Stimulated activated CD8-positive, alpha-beta memory T cell treated with anti-CD3 and anti-CD28 coated beads, Interleukin-7, amount 100 ng/mL, for 4 hours (primary cell): ENCODE measurements at regions not wholly inside any gene's neighbourhood (a gene's known extent, or its start where the extent isn't known, plus 50 kb on each side); places are given as distances from the start of the nearest gene placed in this dataset.

Source experiments
- DNase-seq, 2 donors: peaks; one replicate each; pipeline ENCODE4 v3.0.0-alpha.2; 2020; ENCODE audit warnings: low read depth in 2 of 2

DNA sequence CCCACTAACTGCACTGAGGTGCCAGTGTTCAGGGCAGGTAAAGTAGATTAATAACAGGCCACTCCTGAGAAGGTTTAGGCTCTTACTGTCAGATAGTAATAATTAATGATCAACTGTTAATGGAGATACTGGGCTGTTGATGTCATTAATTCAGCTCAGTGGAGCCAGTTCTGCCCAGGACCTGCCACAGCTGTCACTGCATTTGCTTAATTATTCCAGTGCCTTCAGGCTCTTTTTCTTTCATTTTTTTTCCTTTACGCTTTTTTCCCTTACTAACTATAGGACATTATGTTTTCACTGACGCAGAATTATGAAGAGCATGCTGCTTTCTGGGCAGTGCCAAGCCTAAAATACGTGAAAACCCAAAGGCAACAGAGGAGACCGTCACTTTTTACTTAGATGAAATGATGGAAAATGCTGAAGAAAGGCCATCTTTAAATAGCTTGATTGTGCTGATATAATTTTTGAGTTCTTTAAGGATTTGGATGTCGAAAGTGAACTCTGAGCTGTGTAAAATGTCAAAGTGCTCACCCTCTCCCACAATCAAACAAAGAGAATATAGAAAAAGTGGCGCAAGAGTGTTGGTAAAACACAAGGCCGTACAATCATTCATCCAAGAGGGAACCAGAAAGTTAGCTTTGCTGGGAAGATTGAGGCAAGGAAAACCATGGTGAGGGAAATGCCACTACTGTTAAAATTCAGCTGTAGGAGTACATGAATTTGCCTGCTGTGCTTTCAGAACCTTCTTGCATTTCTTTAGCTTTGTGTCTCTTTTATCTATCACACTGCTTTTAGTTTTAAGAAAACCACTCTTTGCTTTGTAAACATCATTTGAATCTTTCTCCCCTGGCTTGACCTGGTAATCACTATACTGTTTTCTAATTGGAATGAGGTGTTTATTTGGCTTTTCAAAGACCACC lies 192.0 kb upstream of the ZEB2 start:
- no peak for DNase-seq

GRCh38 chr2:144711084-144711483 lies 191.2 kb upstream of the ZEB2 start:
- DNase-seq: no peak

- no peak for DNase-seq
Observed at GRCh38 chr2:144708626-144709025, 188.7 kb upstream of the ZEB2 start.

DNA sequence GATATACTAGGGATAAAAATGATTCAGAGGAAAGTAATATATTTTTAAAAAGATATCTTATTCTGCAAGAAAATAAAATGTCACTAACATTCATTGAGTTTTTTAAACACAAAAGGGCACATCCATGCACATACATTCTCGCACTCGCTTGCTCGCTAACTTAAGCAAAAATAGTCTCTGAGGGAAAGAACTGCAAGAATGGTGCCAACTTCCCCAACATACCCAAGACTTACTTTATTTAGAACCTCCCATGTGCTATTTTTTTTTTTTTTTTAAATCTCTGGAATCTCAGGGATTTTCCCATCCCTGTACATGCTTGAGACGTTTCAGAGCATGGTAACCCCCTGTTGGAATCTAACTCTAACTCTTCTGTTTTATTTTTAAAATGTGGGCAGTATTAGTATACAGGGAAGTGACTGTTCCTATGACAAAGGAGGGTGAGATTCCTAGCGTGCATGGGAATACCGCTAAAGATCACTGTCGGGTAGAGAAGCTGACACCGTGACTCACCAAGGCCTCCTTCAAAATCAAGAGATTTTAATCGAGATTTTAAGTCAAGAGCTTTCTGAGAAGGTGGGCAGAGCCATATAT lies 187.9 kb upstream of the ZEB2 start:
- DNase-seq: no peak

GRCh38 chr2:144706647-144707046 lies 186.7 kb upstream of the ZEB2 start:
- no peak for DNase-seq

GRCh38 chr2:144705328-144706245 lies 185.7 kb upstream of the ZEB2 start:
- no peak for DNase-seq

DNA sequence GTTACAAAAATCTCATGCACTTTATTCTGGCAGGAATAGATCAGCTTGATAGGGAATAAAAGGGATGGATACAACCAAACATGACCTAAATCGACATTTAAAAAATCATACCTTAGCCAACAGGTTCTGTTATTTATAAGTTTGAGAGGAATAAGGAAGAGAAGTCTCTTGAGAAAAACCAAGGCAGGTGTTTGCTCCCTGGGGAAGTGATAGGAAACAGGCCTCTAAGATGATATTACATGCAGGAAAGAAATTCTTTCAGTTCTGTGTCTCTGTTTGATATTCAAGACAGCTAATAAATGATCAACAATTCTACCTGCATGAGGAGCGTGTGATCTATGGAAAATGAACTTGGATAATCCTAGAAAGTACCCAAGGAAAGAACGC lies 184.8 kb upstream of the ZEB2 start:
- DNase-seq: no peak

- DNase-seq: peak in 1 of 2 donors; percentile 4
Observed at GRCh38 chr2:144703852-144704708, 184.2 kb upstream of the ZEB2 start.

DNA sequence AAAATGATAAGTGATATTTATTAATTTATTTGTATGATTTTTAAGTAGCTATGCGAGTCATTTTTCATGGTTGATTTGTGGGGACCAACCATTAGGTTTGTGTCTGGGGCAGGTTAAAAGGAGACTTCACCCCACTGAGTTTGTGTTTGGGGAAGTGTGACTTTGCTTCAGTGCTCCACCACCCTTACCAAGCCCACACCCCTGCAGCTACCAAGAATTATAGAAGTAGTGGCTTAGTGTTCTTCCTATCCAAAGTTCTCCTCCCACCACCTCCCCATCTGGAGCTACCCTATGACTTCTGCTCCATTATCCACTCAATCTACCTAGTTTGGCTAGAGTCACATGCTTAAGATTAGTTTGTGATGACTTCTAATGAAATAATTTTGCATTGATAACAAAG lies 182.1 kb upstream of the ZEB2 start:
- DNase-seq: no peak

DNA sequence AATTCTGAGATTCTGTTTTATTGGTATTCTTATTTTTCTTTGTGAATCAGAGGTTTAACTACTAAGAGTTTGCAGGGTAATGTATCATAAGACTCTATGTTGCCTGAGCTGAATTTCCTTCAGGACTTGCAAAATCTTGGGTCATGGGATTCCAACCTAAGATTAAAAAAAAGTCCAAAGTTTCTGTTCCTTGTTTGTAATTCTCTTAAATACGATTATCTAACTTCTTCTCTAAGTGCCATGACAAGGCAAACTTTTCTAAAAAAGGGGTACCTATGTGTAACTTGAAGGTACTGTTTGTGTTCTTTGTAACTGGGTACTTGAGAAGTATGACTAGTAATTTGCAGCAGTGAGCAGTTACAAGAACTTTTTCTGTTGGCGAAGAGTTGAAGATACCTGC lies 181.3 kb upstream of the ZEB2 start:
- no peak for DNase-seq

- no peak for DNase-seq
Observed at GRCh38 chr2:144698156-144698555, 178.2 kb upstream of the ZEB2 start.

GRCh38 chr2:144695657-144696056 lies 175.7 kb upstream of the ZEB2 start:
- DNase-seq: no peak

- DNase-seq: no peak
Observed at GRCh38 chr2:144694456-144694855, 174.5 kb upstream of the ZEB2 start.

DNA sequence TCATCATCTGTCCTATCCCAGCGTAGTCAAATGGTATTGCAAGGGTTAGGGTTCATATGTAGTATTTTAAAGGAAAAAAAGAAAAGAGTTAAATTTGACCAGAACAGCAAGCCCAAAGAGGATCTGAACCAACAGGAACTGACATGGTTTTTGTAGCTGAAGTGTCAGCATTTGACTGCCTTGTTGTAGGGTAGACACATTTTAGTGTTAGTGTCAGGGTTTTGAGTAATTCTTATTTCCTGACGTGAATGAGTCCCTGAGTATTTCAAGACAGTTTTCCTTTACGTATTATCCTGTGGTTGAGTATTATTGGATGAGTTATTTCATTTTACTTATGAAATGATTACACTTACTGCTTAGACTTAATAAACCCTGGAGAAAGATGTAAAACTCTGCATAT lies 173.3 kb upstream of the ZEB2 start:
- DNase-seq: no peak

DNA sequence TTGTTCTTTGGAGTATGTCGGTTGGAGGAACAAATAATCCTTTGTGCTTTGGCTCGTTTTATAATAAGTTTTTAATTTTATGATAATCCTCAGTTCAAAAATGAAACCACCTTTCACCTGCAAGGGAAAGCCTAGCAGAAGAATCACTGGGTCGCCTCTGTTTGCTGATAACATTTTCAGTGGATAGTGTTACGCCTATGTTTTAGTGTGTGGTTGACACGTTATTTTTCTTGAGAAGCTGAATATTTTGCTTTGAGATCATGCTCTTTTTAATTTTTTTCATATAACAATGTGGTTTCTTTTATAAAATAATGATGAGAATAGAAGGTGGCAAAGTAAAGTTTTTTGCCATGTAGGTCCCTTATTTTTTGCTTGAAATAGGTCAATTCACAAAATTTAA lies 172.7 kb upstream of the ZEB2 start:
- no peak for DNase-seq

GRCh38 chr2:144690771-144691170 lies 170.9 kb upstream of the ZEB2 start:
- DNase-seq: no peak

DNA sequence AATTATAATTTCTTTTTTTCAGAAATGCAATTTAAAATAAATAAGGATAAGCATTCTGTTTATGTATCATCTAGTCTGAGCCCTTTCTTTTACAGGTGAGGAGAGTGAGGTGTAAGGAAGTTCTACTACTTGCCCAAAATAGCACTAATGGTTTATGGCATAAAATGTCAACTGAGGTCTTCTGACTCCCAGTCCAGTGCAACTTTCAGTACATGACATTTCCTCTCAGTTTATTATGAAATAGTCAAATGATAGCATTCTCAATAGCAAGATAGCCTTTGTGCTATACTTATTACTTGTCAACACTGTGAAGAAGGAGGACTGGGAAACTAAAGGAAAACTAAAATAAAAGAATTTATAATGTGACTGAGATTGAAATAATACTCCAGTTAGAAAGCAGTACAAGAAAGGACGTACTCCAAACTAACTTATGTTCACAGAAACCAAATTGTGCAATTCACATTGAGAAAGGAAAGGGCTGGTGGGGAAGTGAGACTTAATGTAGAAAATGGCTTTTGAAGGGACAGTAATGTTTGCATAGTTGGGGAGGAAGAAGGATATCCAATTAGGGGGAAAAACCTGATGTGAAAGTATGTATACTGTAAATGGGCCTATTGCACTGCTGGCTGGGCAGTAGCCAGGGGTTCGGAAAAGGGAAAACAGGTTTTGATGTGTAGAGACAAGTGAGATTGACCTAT lies 166.7 kb upstream of the ZEB2 start:
- no peak for DNase-seq

DNA sequence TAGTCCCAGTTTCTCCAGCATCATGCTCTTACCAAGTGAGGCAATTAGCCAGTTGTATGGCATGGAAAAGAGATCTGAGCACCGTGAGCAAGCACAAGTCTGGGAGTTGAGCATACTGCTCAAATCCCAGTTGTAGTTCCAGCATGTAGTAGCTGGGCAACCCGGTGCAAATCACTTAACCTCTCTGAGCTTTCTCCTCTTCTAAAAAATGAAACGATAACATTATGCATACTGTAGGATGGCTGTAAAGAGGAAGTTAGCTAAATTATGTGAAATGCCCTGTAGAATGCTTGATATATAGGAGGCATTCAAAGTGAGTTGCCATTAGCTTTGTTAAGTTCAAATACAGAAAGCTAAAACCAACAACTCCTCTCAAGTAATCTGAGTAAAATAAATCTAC lies 164.0 kb upstream of the ZEB2 start:
- no peak for DNase-seq

- DNase-seq: no peak
Observed at GRCh38 chr2:144683107-144683753, 163.3 kb upstream of the ZEB2 start.

GRCh38 chr2:144682248-144682647 lies 162.3 kb upstream of the ZEB2 start:
- DNase-seq: no peak
